T47D (cell line): ENCODE measurements at regions not wholly inside any gene's neighbourhood (a gene's known extent, or its start where the extent isn't known, plus 50 kb on each side); places are given as distances from the start of the nearest gene placed in this dataset.
"Not testable (repeated sequence)": the region's sequence is repeated elsewhere in the genome, so short reads cannot be mapped to it uniquely, and the experiment has no call there.

Source experiments
- DNase-seq, 2 experiments: peaks; one replicate each; pipeline versions ENCODE4 v3.0.0 to v3.0.0-alpha.2; 2011 to 2012; ENCODE audit warnings: low read depth in 1 of 2, low spot score in 1 of 2
- JUND ChIP-seq: IDR thresholded peaks from 2 replicates; pipeline ENCODE4 v1.6.1; 2012; ENCODE audit warnings: low read depth
- in situ Hi-C: cut with HindIII; loops from 2 replicates; pipeline ENCODE4 v1.10.0; 2016; ENCODE audit warnings: low sequenced_read_pairs, low pct_unique_long_range_greater_than_20kb

DNA sequence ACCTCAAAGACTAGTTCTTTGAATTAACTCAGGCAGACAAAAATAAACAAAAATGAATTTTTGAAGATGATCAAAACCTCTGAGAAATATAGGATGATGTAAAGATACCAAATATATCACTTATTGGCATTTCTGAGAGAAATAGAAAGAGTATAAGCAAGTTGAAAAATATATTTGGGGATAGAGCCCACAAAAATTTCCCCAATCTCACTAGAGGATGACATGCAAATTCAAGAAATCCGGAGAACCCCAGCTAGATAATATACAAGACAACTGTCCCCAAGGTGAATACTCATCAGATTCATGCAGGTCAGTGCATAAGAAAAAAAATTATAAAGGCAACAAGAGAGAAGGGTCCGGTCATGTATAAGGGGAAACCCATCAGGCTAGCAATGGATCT, 129.1 kb downstream of the CXXC4 start:
- in situ Hi-C loops: no loop called here
- TF ChIP-seq JUND: no peak
- no peak for DNase-seq

DNA sequence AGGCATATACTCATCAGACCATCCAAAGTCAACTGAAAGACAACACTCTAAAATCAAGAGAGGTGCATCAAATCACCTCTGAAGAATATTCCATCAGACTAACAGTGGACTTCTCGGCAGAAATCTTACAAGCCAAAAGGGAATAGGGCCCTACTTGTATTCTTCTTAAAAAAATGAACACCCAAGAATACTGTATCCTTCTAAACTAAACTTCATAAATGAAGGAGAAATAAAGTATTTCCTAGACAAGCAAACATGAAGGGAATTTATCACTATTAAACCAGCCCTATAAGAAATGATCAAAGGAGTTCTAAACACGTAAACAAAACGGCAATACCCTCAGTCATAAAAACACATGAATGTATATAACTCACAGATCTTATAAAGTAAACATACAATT, 141.2 kb downstream of the CXXC4 start:
- no peak for TF ChIP-seq JUND
- DNase-seq: no peak
- in situ Hi-C loops: no loop called here

DNA sequence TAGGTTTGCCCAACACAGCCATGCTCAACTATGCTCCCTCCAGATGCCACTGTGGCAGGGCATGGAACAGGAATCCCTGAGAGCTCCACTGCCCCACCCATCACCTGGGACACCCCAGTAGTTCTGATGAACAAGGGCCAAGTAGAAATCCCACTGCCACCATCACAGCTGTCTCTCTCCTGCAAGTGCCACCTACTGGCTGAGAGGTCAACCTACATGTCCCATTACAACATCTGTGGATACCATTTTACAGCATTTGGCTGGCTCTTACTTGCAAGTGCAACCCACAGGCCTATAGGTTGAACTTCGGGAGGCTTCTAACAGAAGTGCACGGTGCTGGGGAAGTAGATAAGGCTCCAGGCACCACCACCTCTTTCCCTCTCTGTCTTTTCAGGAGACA, 142.5 kb downstream of the CXXC4 start:
- in situ Hi-C loops: no loop called here
- no peak for TF ChIP-seq JUND
- no peak for DNase-seq

DNA sequence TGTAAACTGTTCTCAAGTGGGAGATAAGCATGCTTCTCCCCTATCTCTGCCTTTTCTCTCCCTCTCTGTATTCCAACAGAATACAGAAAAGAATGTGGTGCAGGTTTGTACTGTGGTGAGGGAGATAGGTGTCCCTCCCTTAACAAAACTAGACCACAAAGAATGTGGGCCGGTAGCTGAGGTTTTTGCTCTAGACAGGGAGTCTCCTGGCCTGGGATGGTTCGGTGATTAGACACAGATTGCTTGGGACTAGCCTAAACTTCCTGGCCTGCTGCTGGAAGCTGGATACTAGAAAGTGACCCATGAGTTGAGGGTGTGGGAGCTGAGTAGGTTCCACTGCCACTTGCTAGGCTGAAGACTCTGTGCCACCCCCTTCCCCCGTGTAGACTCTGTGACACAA, 143.0 kb downstream of the CXXC4 start:
- in situ Hi-C loops: no loop called here
- DNase-seq: no peak
- no peak for TF ChIP-seq JUND

DNA sequence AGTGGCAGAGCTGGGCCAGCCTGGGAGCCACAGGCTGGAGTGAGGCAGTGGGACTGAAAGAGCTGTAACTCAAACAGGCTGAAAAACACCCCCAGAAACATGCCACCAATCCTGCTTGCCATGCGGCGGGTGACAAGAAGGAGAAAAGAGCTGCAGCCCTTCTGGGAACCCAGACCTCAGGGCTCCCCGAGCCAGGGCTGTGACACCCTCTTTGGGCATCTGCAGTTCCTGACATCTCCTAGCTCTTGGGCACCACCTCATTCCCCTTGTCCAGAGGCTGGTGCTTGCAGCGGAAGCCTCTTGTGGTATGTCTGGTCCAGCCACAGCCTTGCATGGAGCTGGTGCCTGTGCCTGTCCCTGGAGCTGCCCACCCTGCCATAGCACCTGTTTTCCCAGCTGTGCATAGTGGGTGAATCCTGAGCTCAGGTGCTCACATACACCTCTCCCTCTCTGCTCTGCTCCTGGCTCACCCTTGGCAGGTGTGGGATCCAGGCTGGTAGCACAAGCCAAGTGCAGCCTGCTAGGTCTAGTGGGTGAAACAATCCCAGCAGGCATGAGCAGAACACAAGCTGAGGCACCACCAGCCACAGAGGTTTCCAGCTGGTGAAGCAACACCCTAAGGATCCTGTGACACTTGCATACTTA, 149.0 kb downstream of the CXXC4 start:
- no peak for TF ChIP-seq JUND
- DNase-seq: no peak
- in situ Hi-C loops: no loop called here

DNA sequence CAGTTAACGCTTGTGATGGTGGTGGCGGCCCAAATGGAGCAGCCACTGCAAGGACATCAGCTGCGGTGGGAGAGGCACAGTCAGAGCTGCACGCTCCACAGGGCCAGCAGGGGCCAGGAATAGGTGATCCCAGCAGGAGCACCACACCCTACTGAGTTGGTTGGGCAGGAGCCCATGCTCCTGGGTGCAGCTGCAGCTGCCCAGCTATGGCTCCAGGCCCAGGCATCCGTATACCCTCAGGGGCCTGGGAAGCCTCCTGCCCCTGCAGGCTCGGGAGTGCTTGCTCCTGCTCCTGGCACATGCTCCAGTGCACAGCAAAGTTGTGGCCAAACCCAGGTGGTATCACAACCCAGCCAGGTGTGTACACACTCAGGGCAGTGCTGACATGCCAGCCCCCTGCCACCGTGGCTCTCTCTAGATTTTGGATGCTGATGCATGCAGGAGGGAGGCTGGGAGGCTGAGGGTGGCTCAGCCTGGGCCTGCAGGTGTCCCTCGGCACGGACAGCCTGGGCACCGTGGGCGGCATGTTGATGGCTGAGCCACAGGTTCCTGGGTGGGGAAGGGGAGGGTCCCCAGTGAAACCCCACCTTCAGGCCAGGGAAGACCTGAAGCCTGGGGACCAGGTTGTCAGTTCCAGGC, 150.2 kb downstream of the CXXC4 start:
- DNase-seq: no peak
- in situ Hi-C loops: no loop called here
- no peak for TF ChIP-seq JUND

DNA sequence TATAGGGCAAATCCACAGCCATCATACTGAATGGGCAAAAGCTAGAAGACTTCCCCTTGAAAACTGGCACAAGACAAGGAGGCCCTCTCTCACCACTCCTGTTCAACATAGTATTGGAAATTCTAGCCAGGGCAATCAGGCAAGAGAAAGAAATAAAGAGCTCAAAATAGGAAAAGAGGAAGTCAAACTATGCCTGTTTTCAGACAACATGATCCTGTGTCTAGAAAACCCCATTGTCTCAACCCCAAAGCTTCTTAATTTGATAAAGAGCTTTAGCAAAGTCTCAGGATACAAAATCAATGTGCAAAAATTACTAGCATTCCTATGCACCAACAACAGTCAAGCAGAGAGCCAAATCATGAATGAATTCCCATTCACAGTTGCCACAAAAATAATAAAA, 160.3 kb downstream of the CXXC4 start:
- TF ChIP-seq JUND: no peak
- DNase-seq: no peak
- in situ Hi-C loops: no loop called here

DNA sequence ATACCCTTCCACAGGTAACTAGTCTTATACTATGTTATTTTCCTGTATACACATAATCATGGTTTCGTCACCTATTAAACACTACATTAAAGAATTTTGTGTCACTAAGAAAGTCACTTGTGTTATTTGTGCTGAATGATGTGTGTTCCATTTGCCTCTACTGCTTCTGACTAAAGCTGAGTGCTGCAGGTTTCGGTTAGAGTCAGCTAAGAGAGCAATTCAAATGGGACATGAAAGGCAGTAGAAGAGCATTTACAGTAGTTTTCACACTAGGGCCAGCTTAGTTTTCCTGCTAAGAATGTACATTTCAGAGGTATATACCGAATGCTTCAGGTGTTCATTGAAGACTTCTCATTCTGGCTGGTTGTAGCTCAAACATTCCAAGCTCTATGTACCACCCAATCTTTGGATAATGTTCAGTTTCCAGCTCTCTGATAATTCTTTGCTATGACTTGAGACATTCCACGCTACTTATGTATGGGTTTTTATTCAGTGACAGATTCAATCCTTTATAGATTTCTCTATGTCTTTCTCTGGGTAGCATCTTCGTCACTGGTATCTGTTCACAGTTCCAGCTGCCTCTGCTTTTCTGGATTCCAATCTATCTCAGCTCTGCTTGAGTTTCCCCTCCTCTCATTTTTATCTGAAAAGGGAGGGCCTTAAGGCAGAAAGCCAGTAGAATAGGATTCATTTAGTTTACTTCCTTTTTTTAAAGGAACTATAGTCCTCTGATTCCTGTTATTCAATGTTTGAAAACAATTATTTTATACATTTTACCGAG, 164.4 kb downstream of the CXXC4 start:
- TF ChIP-seq JUND: no peak
- in situ Hi-C loops: no loop called here
- DNase-seq: no peak

DNA sequence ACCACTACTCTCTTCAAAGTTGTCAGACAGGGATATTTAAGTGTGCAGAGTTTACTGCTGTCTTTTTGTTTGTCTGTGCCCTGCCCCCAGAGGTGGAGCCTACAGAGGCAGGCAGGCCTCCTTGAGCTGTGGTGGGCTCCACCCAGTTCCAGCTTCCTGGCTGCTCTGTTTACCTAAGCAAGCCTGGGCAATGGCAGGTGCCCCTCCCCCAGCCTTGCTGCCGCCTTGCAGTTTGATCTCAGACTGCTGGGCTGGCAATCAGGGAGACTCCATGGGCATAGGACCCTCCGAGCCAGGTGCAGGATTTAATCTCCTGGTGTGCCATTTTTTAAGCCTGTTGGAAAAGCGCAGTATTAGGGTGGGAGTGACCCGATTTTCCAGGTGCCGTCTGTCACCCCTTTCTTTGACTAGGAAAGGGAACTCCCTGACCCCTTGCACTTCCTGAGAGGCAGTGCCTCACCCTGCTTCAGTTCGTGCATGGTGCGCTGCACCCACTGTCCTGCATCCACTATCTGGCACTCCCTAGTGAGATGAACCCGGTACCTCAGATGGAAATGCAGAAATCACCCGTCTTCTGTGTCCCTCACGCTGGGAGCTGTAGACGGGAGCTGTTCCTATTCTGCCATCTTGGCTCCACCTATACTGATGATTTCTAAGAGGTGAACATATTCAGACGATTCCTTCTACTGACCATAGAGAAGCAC, 167.6 kb downstream of the CXXC4 start:
- DNase-seq, in situ Hi-C loops: not testable (repeated sequence)

DNA sequence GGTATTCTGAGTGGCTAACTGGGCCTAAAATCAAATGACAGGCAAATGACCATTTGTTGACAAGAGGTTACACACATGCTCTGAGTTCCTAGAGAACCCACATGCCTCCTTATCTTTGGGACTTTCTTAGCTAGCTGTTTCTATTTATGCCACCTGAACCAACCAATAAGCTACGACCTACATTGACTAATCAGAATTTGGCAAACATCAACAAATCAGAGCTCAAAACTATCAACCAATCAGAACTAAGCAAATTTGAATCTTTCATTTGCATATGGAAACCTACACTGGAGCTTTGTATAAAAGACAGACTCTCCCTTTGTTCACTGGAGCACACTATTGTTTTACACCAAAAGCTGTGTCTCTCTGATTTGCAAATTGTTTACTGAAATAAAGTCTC, 192.0 kb downstream of the CXXC4 start:
- no peak for DNase-seq
- in situ Hi-C loops: no loop called here
- TF ChIP-seq JUND: no peak

DNA sequence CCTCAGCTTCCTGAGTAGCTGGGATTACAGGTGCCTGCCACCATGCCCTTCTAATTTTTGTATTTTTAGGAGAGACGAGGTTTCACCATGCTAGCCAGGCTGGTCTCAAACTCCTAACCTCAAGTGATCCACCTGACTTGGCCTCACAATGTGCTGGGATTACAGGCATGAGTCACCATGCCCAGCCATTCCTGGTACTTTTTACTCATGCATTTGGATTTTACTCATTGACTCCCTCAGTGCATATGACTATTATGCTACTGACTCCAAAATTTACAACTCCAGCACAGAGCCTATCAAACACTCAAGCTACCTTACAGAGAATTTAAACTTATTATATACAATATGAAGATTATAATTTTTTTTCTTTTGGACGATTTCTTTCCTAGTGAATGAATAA, 199.9 kb downstream of the CXXC4 start:
- DNase-seq: no peak
- TF ChIP-seq JUND: no peak
- in situ Hi-C loops: no loop called here

DNA sequence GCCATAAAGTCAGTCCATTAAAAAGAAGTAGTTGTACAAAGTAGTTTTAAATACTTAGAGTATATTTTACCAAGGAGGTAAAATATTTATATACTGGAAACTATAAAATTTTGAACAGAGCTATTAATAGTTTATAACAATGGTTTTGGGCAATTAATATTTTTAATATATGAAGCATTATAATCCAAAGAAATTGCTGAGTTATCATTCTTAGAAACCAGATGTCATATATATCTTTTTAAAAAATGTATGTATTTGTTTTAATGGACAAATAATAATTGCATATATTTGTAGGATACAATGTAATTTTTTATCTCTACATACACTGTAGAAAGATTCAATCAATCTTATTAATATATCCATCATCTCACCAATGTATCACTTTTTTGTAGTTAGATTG, 207.8 kb downstream of the CXXC4 start:
- no peak for DNase-seq
- in situ Hi-C loops: no loop called here
- TF ChIP-seq JUND: no peak

DNA sequence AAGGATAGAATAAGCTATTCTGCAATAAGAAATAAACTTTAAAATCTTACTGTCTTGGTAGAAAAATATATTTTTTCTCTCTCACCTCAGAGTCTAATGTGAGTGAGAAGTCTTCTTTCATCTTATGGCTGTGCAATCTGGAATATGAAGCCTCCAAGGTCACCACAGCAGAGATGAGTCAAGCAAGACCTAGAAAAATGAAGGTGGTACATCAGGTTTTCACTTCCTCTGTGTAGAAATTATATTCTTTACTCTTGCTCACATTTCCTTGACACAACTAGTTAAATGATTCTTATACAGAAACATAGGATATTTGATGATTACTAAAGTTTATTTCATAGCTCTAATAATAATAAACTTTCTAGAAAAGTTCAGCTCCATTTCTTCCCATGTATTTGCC, 211.4 kb downstream of the CXXC4 start:
- no peak for DNase-seq
- no peak for TF ChIP-seq JUND
- in situ Hi-C loops: no loop called here
